HL-60/S4 (cell line): ENCODE measurements at regions not wholly inside any gene's neighbourhood (a gene's known extent, or its start where the extent isn't known, plus 50 kb on each side); places are given as distances from the start of the nearest gene placed in this dataset.

ENCODE experiments used
- in situ Hi-C: fragments of 300-500 bp; cut with MboI; formaldehyde crosslinking; loops from 2 replicates; pipeline ENCODE4 v1.14.3; 2022; ENCODE audit warnings: low sequenced_read_pairs

DNA sequence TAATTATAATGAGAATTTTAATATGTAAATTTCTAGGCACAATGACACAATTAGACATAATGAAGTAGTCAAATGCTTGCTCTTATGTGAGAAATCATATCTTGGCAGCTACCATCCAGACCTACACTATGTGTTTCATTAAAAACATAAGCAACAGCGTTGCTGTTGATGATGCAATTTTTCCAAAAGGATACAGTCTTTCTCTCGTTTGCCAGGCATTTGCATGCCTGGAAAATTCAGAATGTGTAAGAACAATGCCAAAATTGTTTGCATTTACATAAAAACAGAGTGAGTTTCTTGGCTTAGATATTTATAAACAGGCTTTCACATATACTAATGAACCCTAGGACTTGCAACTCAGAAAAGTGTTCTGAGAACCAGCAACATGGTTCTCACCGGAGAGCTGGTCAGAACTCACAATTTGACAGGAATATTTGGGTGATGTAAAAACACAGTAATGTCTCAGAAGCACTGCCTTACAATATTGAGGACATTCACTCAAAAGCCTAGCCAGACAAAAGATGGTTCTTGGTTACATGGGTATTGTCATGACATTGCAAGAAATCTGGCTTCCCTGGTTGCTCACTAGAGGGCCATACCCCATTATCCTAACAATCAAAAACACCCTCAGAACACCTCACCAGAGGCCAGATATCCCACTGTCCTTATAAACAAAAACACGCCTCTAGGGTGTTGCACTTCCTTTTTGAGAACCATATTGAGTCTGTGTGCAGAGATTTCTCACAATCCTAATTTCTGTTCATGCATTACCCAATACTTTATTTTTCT, 1029.0 kb upstream of the AGA start:
- in situ Hi-C loops, result no loop called here

DNA sequence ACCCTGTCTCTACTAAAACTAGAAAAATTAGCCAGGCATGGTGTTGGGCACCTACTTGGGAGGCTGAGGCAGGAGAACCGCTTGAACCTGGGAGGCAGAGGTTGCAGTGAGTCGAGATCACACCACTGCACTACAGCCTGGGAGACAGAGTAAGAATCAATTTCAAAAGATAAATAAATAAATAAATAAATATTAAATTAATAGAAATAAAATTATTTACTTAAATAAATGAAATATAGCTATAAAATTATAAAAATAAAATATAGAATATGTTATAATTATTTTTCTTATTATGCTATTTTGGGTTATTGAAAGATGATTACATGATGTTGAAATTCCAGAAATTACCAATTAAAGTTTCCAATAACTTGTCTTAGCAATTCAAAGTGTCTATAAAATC, 1029.8 kb upstream of the AGA start:
- in situ Hi-C loops, result no loop called here

DNA sequence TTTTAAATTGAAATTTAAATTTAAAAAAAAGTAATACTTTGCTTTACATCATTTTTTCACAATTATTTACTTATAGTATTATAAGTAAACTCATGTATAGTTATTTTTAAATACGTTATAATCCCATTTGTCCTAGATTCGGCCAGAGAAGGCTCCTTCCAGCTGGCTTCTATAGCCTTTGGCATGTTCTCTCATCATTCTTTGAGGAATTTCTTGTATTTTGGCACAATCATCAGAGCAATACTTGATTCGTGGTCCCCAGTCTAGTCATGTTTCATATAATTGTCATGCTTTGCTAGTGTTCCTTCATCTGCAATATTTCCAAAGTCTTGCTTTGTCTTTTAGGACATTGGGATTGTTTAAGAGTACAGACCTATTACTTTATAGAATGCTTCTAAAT, 1037.9 kb upstream of the AGA start:
- in situ Hi-C loops, result no loop called here

DNA sequence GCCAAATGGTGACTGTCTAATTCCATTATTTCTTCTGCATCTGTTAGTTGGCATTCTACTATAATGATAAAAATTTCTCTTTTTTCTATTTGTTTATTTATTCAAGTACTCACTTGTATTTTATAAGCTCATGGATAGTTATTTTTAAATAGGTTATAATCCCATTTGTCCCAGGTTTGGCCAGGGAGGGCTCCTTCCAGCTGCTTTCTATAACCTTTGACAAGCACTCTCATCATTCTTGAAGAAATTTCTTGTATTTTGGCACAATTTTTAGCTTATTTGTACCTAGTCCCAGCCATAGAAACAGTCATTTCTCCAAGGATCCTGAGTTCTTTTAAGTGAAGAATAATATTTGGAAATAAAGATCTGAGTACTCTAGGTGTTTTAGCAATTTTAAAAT, 1038.6 kb upstream of the AGA start:
- in situ Hi-C loops, result no loop called here

DNA sequence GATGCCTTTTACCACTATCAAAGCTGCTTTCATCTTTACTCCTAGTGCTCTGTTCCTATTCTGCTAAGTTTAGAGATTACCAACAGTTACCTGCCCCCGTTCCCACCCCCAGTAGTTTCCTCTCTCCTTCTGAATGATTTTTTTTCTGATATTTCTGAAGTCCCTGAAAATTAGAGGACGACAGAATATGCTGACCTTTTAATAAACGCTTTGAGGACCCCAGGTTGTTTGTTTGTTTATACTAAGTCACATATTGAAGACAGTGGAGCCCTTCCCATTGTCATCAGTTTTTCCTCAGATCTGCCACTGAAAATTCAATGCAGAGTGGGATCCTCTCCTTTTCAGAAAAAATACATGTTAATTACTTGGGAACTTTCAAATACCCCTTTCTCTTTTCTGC, 1039.3 kb upstream of the AGA start:
- in situ Hi-C loops, result no loop called here

DNA sequence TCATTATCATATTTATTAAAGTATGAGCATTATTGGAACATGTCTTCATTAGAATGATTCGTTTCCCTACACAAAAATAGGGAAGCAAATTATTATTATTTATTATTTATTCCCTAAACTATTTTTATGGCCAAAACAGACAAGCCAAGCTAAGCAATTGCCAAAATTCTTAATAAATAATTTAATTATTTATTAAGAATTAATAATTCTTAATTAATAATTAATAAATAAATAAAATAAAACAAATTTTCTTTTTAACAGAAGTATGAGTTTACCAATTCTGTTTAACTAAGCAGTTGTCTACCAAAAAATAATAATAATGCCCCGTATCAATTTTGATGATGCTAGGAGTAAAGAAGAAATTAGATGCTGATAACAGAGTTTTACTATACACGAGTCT, 1080.8 kb upstream of the AGA start:
- in situ Hi-C loops, result no loop called here

DNA sequence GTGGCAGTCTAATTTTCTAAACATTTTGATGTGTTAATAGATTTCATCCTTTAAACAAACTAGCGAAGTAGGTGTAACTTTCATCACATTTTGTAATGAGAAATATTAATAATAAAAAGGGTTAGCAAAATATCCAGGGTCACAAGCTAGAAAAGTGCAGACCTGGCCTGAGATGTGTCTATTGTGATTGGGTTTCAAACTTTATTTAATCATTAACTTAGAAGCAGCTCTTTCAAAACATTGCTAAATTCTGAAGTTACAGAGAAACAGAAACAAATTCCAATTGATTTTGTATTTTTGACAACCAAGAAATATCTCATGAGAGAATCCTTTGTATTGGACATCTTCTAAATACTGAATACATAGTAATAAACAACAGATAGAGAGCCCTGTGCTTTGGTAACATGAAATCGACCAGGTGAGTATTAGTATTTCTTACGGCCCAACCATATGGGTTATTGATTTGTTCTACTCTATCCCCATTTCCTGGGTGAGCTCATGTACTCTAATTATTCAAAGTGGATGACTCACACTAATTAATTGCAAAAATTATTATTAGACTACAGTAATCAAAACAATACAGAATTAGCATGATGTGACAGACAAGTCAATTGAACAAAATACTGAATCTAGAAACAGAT, 1093.8 kb upstream of the AGA start:
- in situ Hi-C loops, result no loop called here

DNA sequence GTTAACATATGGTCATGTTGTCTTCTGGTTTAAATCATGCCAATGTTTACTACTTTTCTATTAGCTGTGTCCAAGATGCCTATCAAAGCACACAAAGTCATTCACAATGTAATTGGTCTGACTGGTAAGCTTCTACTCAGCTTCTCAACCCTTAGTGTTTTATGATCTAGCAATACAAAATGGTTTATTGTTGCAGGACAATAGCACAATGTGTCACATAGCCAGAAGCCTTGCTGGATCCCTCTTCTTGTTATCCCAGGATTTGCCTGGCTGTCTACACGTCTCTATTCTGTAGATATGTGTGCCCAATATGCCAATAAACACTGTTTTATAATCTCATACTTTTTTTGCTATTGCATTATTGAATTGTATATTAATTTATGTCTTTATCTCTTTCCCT, 1111.0 kb upstream of the AGA start:
- in situ Hi-C loops, result no loop called here

DNA sequence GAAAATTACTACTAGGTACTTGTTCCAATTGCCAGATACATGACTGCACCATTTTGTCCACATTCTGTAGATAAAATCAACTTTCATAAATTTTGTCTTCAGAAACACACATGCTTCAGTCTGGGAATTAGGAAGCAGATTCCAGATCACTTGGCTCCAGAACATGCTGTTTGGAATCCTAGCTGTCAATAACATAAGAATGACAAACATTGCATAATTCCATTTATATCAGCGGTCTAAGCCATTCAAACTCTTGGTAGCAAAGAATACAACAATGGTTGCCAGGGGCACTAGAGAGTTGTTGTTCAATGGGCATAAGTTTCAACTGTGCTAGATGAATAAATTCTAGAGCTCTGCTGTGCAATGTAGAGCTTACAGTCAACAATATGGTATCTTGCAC, 1112.1 kb upstream of the AGA start:
- in situ Hi-C loops, result no loop called here

DNA sequence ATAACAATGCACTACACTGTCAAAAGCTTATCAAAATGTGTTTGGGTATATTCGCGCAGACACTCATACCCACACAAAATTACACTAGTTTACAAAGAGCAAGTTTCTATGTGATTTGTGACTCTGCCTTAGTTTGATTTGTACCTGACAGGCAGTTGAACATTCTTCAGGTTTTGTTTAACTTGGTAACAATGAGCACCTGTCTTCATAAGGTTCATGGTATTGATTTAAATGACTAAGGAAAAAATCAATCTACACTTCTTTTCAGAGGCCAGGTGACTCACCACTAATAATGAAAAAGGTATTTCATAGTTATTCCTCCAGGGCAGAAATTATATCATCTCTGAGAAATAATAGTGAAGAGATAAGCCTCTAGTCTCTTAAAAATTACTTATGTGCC, 1114.6 kb upstream of the AGA start:
- in situ Hi-C loops, result no loop called here

DNA sequence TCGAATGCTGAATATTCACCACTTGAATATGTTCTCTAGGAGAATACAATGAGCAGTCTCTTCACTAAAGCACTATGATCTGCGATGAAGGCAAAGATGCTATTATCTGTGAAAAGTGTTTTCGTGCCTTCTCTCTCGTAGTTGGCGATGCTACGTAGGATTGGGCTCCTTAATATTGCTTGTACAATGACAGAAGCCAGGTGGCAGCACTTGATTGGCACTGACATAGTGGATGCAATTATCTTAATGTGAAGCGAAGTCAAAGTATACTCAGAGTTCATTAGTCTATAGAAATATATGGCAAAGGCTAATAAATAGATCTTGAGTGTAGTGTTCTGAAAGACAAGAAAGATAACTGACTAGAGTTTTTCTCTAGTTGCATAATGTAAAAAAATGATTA, 1135.7 kb upstream of the AGA start:
- in situ Hi-C loops, result no loop called here

DNA sequence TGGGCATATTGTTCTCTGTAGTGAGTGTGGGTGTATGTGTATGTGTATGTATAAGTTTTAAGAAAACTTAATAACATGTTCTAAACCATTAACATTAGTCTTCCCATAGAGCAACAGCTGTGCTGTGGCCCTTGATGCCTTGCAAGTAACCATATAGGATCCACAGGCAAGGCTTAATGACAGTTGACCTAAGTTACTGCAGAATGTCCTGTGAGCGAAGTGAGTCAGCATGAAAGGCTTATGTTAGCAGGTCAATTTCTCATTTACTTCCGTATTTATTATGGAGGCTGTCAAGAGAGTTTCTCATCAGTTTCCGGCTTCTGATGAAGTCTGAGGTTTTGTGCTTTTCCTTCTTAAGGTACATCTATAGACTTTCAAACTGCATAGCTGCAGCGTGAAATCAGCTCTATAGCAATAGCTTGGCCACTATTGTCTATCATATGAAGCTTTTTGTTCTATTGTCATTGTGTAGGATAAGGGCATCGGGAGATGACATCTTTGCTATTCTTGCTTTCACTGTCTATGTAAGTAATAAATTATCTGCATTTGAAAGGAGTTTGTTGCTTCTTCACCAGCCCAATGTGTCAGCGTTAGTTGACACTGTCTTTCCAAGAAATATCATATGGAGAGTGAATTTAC, 1153.4 kb upstream of the AGA start:
- in situ Hi-C loops, result no loop called here

DNA sequence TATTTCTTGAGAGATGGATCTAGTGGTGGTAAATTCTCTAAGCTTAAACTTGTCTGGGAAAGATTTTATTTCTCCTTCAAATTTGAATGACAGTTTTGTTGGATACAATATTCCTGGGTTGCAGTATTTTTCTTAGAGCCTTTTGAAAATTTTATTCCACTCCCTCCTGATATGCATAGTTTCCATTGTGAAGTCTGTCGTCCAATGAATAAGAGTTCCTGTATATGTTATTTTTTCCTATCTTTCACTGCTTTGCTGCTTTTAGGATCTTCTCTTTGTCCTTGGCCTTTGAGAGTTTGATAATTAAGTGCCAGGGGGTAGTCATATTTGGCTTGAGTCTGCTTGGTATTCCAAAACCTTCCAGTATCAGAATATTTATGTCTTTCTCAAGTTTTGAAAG, 1156.4 kb upstream of the AGA start:
- in situ Hi-C loops, result no loop called here

DNA sequence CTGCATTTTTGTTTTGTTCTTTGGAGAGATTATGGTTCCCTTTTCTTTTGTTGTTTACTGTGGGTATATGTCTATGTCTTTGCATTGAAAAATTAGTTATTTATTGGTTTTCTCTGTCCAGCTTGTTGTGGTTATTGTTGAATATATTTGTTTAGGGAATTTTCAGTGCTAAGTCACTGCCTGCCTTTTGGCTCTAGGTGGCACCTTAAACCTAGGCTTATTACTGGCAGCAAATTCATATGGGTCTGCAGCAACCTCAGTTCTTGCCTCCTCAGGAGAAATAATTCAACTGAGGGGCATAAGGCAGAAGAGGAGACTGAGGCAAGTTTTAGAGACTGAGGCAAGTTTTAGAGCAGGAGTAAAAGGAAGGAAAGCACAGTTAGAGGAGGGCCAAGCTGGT, 1157.3 kb upstream of the AGA start:
- in situ Hi-C loops, result no loop called here

DNA sequence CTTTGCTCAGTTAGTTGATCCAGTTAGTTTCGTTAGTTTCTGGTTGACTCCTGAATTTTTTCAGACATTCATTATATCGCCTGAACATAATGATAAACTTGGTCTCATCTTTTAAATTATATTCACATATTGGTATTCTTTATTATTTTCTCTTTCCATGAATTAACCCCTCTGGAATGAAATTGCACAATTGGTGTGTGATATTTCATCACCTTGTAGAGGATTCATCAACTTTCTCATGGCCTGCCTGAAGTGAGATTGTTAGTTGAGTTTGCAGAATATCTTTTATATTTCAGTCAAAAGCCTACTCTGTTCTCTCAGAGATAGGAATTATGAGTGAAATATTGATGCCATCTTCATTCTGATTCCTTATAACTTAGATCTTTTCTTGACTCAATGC, 1160.6 kb upstream of the AGA start:
- in situ Hi-C loops, result no loop called here

DNA sequence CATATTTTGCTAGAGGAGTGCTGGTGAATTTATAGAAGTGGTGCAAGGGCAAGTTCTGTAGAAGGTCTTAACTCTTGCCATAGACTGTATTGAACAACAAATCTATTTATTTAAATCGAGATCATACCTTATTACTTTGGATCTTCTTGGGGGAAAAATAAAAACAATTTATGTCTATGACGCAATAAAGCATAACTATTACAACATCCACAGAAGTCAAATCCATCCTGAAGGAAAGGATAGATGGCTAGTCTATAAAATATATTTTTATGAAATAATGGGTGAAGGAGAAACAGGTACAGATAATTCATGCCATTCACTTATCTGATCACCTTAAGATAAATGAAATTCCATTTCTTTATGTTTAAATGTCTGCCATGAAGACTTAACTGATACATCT, 1168.8 kb upstream of the AGA start:
- in situ Hi-C loops, result no loop called here

DNA sequence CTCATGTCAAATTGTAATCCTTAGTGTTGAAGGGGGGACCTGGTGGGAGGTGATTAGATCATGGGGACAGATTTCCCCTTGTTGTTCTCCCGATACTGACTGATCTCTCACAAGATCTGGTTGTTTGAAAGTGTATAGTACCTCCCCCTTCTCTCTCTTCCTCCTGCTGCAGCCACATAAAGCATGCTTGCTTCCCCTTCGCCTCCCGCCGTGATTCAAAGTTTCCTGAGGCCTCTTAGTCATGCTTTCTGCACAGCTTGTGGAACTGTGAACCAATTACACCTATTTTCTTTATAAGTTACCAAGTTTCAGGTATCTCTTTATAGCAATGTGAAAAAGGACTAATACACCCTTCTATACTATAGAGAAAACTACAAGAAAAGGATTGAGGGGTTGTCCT, 1170.5 kb upstream of the AGA start:
- in situ Hi-C loops, result no loop called here

DNA sequence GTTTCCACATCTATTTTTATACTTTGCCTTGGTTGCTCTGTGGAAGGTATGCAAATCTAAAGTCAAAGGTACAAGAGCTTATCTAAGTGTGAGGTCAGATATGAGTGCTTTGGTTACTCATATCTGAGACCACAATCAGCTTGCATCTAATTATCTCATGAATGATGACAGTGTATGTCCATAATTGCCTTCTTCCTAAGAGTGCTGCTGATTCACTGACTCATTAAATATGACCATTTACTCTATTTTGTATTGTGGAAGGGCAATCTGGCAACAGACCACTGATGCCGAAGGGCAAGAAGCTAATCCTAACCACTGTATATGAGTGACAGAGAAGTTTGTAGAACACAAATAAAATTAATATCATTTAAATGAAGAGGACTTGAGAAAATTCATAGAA, 1190.2 kb upstream of the AGA start:
- in situ Hi-C loops, result no loop called here

DNA sequence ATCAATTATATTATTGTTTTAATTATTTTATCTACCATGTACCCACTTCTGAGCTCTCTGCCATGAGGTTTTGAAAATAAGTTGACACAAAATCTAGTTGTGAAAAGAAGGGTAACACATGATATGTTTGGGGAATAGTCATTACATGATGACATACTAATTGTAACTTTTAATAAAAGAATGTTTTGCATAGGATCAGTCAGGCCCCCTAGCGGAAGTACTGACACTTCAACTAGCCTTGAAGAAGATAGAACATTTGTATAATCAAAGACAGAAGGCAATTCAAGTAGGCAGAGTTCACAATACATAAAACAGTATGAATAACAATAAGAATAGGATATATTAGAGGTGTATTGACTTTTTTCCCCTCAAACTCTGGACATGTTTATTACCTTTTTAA, 1191.0 kb upstream of the AGA start:
- in situ Hi-C loops, result no loop called here

DNA sequence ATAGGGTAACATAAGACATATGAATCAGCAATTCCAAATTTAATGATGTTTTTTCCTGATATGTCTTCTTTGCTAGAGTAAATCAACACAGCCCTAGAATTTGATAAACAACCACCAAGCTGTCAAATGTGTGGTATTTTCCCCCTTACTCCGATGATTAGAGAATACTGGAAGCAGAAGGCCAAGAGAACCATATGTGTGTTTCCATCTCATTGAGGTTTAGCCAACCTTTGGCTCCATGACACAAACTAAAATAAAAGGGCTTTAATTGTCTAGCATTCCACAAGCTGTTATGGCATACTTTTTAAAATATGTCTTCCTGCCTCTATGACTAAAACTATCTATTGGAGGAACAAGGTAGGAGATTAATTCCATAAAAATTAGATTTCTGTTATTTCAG, 1222.4 kb upstream of the AGA start:
- in situ Hi-C loops, result no loop called here

DNA sequence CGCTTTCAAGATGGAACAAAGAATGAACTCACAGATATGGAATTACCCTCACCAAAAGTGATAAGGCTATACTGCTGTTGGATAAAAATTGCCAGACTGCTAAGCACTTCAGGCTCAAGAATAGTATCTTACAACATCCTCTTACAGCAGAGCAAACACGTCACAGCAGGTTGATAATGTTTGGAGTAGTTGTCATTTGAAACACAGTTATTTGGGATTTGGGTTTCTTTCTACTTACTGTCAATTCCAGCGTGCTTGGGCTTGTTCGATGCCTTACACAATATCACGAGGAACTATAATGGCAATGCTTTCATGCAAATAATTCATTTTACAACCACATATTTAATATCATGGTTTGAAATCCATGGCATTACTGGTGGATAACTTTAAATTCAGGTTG, 1223.7 kb upstream of the AGA start:
- in situ Hi-C loops, result no loop called here

DNA sequence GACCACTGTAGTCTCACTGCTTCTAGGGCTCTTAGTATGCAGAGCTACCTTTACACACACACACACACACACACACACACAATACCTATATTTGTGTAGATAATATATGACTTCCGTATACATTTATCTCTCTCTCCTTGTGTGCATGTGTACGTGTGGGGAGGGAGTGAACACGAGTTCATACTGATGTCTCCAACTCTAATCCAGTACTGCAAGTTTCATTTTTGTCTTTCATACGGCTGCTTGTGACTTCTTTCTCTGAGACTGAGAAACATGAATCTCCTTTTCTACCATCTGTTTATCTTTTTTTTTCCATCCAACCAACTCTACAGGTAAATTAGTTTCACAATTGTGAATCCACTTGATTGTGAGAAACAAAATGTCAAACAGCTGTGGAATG, 1229.5 kb upstream of the AGA start:
- in situ Hi-C loops, result no loop called here
